A549 (cell line): ENCODE measurements at regions not wholly inside any gene's neighbourhood (a gene's known extent, or its start where the extent isn't known, plus 50 kb on each side); places are given as distances from the start of the nearest gene placed in this dataset.

Source experiments
- ATAC-seq, 2 experiments: fragments of 200-7000 bp in 1 of 2; fragments of >200 bp in 1 of 2; cut with Nextera tagmentation in 1 of 2; cut with Tn5 transposase in 1 of 2; 3 replicates each; pipeline versions ENCODE4 v1.8.0 to v1.9.1; 2018 to 2020; ENCODE audit warnings: mild to moderate bottlenecking in 1 of 2, moderate library complexity in 1 of 2
- CTCF ChIA-PET: fragments of 300-600 bp; sonication (Branson Sonifier 250); formaldehyde crosslinking; extraction: SDS; loops from one replicate; lab custom pipeline; 2021; ENCODE audit warnings: antibody characterized with exemption, inconsistent platforms; lab: Yijun Ruan, JAX
- POLR2A ChIA-PET: fragments of 350-600 bp; formaldehyde crosslinking; extraction: SDS; loops from one replicate; lab custom pipeline; 2021; ENCODE audit warnings: antibody characterized with exemption, inconsistent platforms; lab: Yijun Ruan, JAX
- DNase-seq, 2 experiments: peaks; one replicate each; pipeline versions ENCODE4 v3.0.0 to v3.0.0-alpha.2; 2011 to 2016; ENCODE audit warnings: low read depth in 1 of 2, low spot score in 1 of 2
- FAIRE-seq: peaks from 2 replicates; lab custom pipeline; 2011; peaks lifted over from hg19 to GRCh38; lab: Jason Lieb, UNC
- H3K27ac ChIP-seq, 2 experiments: fragments of >200 bp; sonication (Bioruptor Twin); formaldehyde crosslinking; 3 replicates each; pipeline ENCODE4 v1.5.1; 2016 to 2017
- H3K4me1 ChIP-seq: fragments of >200 bp; sonication (Bioruptor Twin); formaldehyde crosslinking; 3 replicates; pipeline ENCODE4 v1.6.1; 2016
- H3K4me2 ChIP-seq: fragments of >200 bp; sonication (Bioruptor Twin); formaldehyde crosslinking; 3 replicates; pipeline ENCODE4 v1.6.1; 2016
- H3K4me3 ChIP-seq: fragments of >200 bp; sonication (Bioruptor Twin); formaldehyde crosslinking; 3 replicates; pipeline ENCODE4 v1.5.1; 2016
- H3K9me3 ChIP-seq: fragments of >200 bp; sonication (Bioruptor Twin); formaldehyde crosslinking; 3 replicates; pipeline ENCODE4 v1.6.1; 2016
- BHLHE40 ChIP-seq: IDR thresholded peaks from 2 replicates; pipeline ENCODE4 v1.6.1; 2012; ENCODE audit warnings: low read depth, low read length, inconsistent platforms
- CBX2 ChIP-seq: fragments of 200-600 bp; sonication (generic); IDR thresholded peaks from 2 replicates; pipeline ENCODE4 v1.6.1; 2016; ENCODE audit warnings: low read depth, mild to moderate bottlenecking, borderline replicate concordance
- CBX8 ChIP-seq: fragments of 200-600 bp; sonication (generic); IDR thresholded peaks from 2 replicates; pipeline ENCODE4 v1.6.1; 2016
- CHD2 ChIP-seq: fragments of 150-350 bp; IDR thresholded peaks from 2 replicates; pipeline ENCODE4 v1.6.1; 2014; ENCODE audit warnings: low read length; ENCODE audit not compliant: partially characterized antibody
- CHD4 ChIP-seq: fragments of 200-600 bp; sonication (generic); IDR thresholded peaks from 2 replicates; pipeline ENCODE4 v1.6.1; 2016; ENCODE audit warnings: antibody characterized with exemption, mild to moderate bottlenecking, borderline replicate concordance
- EHMT2 ChIP-seq: fragments of 200-600 bp; sonication (generic); IDR thresholded peaks from 2 replicates; pipeline ENCODE4 v1.6.1; 2016; ENCODE audit warnings: antibody characterized with exemption, low read depth, mild to moderate bottlenecking, moderate library complexity
- ELK1 ChIP-seq: fragments of 150-350 bp; IDR thresholded peaks from 2 replicates; pipeline ENCODE4 v1.6.1; 2014; ENCODE audit warnings: low read depth, mild to moderate bottlenecking, low read length
- EP300 ChIP-seq, 2 experiments: fragments of >200 bp; sonication (Bioruptor Twin); formaldehyde crosslinking; IDR thresholded peaks; 2 replicates in 1 of 2; 3 replicates in 1 of 2; pipeline ENCODE4 v1.6.1; 2016 to 2017
- FOSB ChIP-seq: fragments of 250-450 bp; sonication (Bioruptor Pico); IDR thresholded peaks from 2 replicates; pipeline ENCODE4 v1.5.0; 2020; ENCODE audit warnings: mild to moderate bottlenecking, moderate library complexity
- FOSL2 ChIP-seq, 2 experiments: fragments of 450-650 bp in 1 of 2; fragments of >200 bp in 1 of 2; sonication (Bioruptor Twin) in 1 of 2; formaldehyde crosslinking; IDR thresholded peaks; 2 replicates each; pipeline versions ENCODE4 v1.5.0 to v1.6.1; 2016 to 2020; ENCODE audit warnings: mild to moderate bottlenecking in 1 of 2, moderate library complexity in 1 of 2
- FOXS1 ChIP-seq: fragments of 250-450 bp; sonication (Bioruptor Pico); IDR thresholded peaks from 2 replicates; pipeline ENCODE4 v1.5.0; 2020; ENCODE audit warnings: mild to moderate bottlenecking, moderate library complexity
- HDAC2 ChIP-seq: fragments of 200-600 bp; sonication (generic); IDR thresholded peaks from 2 replicates; pipeline ENCODE4 v1.6.1; 2016
- HES2 ChIP-seq: fragments of >200 bp; sonication (Bioruptor Twin); formaldehyde crosslinking; IDR thresholded peaks from 2 replicates; pipeline ENCODE4 v1.6.1; 2016
- HOXA7 ChIP-seq: fragments of 250-450 bp; sonication (Bioruptor Pico); IDR thresholded peaks from 2 replicates; pipeline ENCODE4 v1.5.0; 2020; ENCODE audit warnings: mild to moderate bottlenecking, moderate library complexity
- JUN ChIP-seq, 2 experiments: fragments of >200 bp; sonication (Bioruptor Twin); formaldehyde crosslinking; IDR thresholded peaks; 2 replicates in 1 of 2; 3 replicates in 1 of 2; pipeline ENCODE4 v1.6.1; 2016 to 2017
- KDM1A ChIP-seq: fragments of 200-600 bp; sonication (generic); IDR thresholded peaks from 2 replicates; pipeline ENCODE4 v1.6.1; 2016; ENCODE audit warnings: low read depth, mild to moderate bottlenecking
- KDM5A ChIP-seq: fragments of 200-600 bp; sonication (generic); IDR thresholded peaks from 2 replicates; pipeline ENCODE4 v1.6.1; 2016; ENCODE audit warnings: antibody characterized with exemption, mild to moderate bottlenecking
- MYC ChIP-seq: IDR thresholded peaks from 2 replicates; pipeline ENCODE4 v1.6.1; 2012; ENCODE audit warnings: mild to moderate bottlenecking, inconsistent platforms, low read length, improper control_type of control experiment, borderline replicate concordance
- NFE2L2 ChIP-seq: fragments of 150-350 bp; conservative IDR thresholded peaks from 2 replicates; pipeline ENCODE4 v1.6.1; 2014; ENCODE audit warnings: low read length
- PHF8 ChIP-seq: fragments of 200-600 bp; sonication (generic); IDR thresholded peaks from 2 replicates; pipeline ENCODE4 v1.6.1; 2016; ENCODE audit warnings: low read depth, mild to moderate bottlenecking, antibody characterized with exemption, moderate library complexity, borderline replicate concordance
- POLR2A ChIP-seq: IDR thresholded peaks from 2 replicates; pipeline ENCODE4 v1.6.1; 2012; ENCODE audit warnings: mild to moderate bottlenecking, low read length
- RARB ChIP-seq: fragments of 250-450 bp; sonication (Bioruptor Pico); IDR thresholded peaks from 2 replicates; pipeline ENCODE4 v1.8.0; 2021; ENCODE audit warnings: mild to moderate bottlenecking, moderate library complexity
- RFX5 ChIP-seq: fragments of 450-650 bp; IDR thresholded peaks from 2 replicates; pipeline ENCODE4 v1.7.1; 2014; ENCODE audit warnings: antibody characterized with exemption, mild to moderate bottlenecking, moderate library complexity
- TFCP2L1 ChIP-seq: fragments of 250-450 bp; sonication (Bioruptor Pico); IDR thresholded peaks from 2 replicates; pipeline ENCODE4 v1.5.0; 2021; ENCODE audit warnings: mild to moderate bottlenecking
- TP53 ChIP-seq: fragments of 250-450 bp; sonication (Bioruptor Pico); IDR thresholded peaks from 2 replicates; pipeline ENCODE4 v1.5.0; 2021; ENCODE audit warnings: mild to moderate bottlenecking, moderate library complexity
- USF2 ChIP-seq: fragments of 450-650 bp; IDR thresholded peaks from 2 replicates; pipeline ENCODE4 v1.6.1; 2014; ENCODE audit warnings: antibody characterized with exemption
- ZNF302 ChIP-seq: fragments of 250-450 bp; sonication (Bioruptor Pico); IDR thresholded peaks from 2 replicates; pipeline ENCODE4 v1.9.0; 2021; ENCODE audit warnings: inconsistent platforms, mild to moderate bottlenecking, moderate library complexity
- ZSCAN20 ChIP-seq: fragments of 250-450 bp; sonication (Bioruptor Pico); IDR thresholded peaks from 2 replicates; pipeline ENCODE4 v1.8.0; 2022; ENCODE audit warnings: mild to moderate bottlenecking, moderate library complexity
- WGBS: methylation state at CpG from one replicate; pipeline ENCODE4 v1.1.6; 2017; ENCODE audit errors: missing lambda C conversion rate; 5-methylcytosine and 5-hydroxymethylcytosine counted together

GRCh38 chr9:32264170-32264864, 120.1 kb upstream of the ACO1 start:
- DNase-seq, result no peak
- POLR2A ChIA-PET, result no interaction called here
- no peak for FAIRE-seq

GRCh38 chr9:32265037-32265436, 119.4 kb upstream of the ACO1 start:
- Histone ChIP-seq H3K27ac (no peak overlapping the region), H3K4me3 (no peak overlapping the region), H3K9me3 (no peaks in the 10 kb centered on the region), H3K4me2 (no peak overlapping the region), H3K4me1 (no peaks in the 10 kb centered on the region)
- TF ChIP-seq JUN (IDR thresholded peaks at IDR 0.05) (no peak), EHMT2 (no peak), ZNF302 (CRISPR knock-in tag) (no peak), ZSCAN20 (no peak), TFCP2L1 (CRISPR knock-in tag) (no peak), HDAC2 (no peak), PHF8 (no peak), BHLHE40 (no peak), KDM1A (no peak), MYC (no peak), ELK1 (no peak), FOSL2 (IDR thresholded peaks at IDR 0.05) (no peak), FOSL2 (CRISPR knock-in tag; IDR thresholded peaks at IDR 0.05) (no peak), TP53 (CRISPR knock-in tag) (no peak), CBX2 (no peak), HOXA7 (no peak)
- WGBS, result 56% methylated on average over 3 of the region's 3 CpGs
- DNase-seq (no peak), FAIRE-seq (no peak), ATAC-seq (no peak)
- ChIA-PET CTCF (no interaction called here), POLR2A (no interaction called here)

More at GRCh38 chr9:32264170-32264864, 120.1 kb upstream of the ACO1 start:
- TF ChIP-seq MYC (no peak), KDM5A (no peak), HOXA7 (no peak), NFE2L2 (no peak), FOXS1 (no peak), CHD2 (no peak), BHLHE40 (no peak), HES2 (no peak), CBX8 (no peak), RARB (CRISPR knock-in tag) (no peak), EP300 (IDR thresholded peaks at IDR 0.05) (no peak), POLR2A (no peak), EHMT2 (no peak), RFX5 (no peak), USF2 (no peak), FOSB (CRISPR knock-in tag) (no peak), CHD4 (no peak)
- TF ChIP-seq, all 56 proteins: peak for 0
- 3% methylated on average over 6 of the region's 6 CpGs for WGBS
- no peak overlapping the region for H3K4me2 ChIP-seq
- no peaks in the 10 kb centered on the region for H3K4me1 ChIP-seq
- no peak overlapping the region for H3K4me3 ChIP-seq
- no peak for ATAC-seq
- no peaks in the 10 kb centered on the region for H3K9me3 ChIP-seq
- H3K27ac ChIP-seq, result no peak overlapping the region
- CTCF ChIA-PET, result interaction anchor here (2.5 kb wide), 1 partner anchor 13 kb away, joined by 8 read pairs; no protein-coding TSS in a partner anchor
